GM12873 (cell line): ENCODE measurements at regions not wholly inside any gene's neighbourhood (a gene's known extent, or its start where the extent isn't known, plus 50 kb on each side); places are given as distances from the start of the nearest gene placed in this dataset.

ENCODE experiments used
- TF ChIP-seq, protein P1 (sequence below): IDR thresholded peaks from 2 replicates; pipeline ENCODE4 v1.5.1; 2012; ENCODE audit warnings: low read depth, mild to moderate bottlenecking, moderate library complexity, low read length, control low read depth; ENCODE audit not compliant: insufficient read depth; ENCODE audit errors: missing control alignments

DNA sequence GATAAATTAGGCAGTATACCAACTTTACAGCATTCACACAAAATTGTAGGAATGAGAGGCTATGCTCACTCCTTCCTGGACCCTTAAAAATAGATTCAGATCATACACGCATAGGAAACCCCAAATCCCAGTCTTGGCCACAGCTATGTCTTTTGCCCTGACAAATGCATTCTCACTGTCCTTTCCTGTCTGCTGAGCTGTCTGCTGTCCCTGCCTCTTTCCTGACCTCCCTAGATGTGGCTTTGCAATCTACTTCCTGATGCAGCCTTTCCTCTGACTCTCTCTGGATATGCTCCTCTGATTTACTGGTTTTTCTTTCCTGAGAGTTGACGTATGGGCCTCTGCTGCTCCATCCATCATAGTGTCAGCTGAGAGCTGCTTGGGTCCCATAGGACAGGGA is 59.8 kb upstream of the SLC35F3 start:
- TF ChIP-seq, protein P1, sequence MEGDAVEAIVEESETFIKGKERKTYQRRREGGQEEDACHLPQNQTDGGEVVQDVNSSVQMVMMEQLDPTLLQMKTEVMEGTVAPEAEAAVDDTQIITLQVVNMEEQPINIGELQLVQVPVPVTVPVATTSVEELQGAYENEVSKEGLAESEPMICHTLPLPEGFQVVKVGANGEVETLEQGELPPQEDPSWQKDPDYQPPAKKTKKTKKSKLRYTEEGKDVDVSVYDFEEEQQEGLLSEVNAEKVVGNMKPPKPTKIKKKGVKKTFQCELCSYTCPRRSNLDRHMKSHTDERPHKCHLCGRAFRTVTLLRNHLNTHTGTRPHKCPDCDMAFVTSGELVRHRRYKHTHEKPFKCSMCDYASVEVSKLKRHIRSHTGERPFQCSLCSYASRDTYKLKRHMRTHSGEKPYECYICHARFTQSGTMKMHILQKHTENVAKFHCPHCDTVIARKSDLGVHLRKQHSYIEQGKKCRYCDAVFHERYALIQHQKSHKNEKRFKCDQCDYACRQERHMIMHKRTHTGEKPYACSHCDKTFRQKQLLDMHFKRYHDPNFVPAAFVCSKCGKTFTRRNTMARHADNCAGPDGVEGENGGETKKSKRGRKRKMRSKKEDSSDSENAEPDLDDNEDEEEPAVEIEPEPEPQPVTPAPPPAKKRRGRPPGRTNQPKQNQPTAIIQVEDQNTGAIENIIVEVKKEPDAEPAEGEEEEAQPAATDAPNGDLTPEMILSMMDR = no peak
